HK-2 (cell line): ENCODE measurements at regions not wholly inside any gene's neighbourhood (a gene's known extent, or its start where the extent isn't known, plus 50 kb on each side); places are given as distances from the start of the nearest gene placed in this dataset.
"Not testable (repeated sequence)": the region's sequence is repeated elsewhere in the genome, so short reads cannot be mapped to it uniquely, and the experiment has no call there.

Source experiments
- DNase-seq: peaks from one replicate; pipeline ENCODE4 v3.0.0-alpha.2; 2018; ENCODE audit not compliant: unreplicated experiment

DNA sequence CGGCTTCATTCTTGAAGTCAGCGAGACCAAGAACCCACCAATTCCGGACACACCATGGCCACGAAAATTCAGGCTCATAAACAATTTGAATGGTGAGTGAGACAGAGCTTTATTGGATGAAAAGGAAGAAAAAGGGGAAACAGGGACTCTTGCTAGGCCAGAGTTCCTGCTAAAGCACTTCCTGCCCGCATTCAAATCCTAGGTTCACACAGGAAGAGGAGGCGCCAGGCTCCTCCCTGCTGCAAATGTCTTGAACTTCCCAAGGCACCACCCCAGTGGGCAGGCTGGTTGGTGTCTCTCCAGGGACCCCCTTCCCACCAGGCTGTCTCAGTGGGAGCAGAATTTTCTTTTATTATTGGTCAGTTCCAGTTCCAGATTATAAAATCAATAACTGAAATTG, 121.2 kb downstream of the FSCB start:
- DNase-seq, result no peak

DNA sequence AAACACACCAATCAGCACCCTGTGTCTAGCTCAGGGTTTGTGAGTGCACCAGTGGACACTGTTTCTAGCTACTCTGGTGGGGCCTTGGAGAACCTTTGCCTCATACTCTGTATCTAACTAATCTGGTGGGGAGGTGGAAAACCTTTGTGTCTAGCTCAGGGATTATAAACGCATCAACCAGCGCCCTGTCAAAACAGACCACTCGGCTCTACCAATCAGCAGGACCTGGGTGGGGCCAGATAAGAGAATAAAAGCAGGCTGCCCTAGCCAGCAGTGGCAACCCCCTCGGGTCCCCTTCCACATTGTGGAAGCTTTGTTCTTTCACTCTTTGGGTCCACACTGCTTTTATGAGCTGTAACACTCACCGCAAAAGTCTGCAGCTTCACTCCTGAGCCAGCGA, 121.8 kb downstream of the FSCB start:
- not testable (repeated sequence) for DNase-seq

DNA sequence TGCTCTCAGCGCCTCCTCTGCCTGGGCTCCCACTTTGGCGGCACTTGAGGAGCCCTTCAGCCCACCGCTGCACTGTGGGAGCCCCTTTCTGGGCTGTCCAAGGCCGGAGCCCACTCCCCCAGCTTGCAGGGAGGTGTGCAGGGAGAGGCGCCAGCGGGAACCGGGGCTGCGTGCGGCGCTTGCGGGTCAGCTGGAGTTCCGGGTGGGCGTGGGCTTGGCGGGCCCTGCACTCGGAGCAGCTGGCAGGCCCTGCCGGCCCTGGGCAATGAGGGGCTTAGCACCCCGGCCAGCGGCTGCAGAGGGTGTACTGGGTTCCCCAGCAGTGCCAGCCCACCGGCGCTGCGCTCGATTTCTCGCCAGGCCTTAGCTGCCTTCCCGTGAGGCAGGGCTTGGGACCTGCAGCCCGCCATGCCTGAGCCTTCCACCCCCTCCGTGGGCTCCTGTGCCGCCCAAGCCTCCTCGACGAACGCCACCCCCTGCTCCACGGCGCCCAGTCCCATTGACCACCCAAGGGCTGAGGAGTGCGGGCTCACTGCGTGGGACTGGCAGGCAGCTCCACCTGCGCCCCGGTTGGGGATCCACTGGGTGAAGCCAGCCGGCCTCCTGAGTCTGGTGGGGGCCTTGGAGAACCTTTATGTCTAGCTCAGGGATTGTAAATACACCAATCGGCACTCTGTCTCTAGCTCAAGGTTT, 122.3 kb downstream of the FSCB start:
- not testable (repeated sequence) for DNase-seq

- no peak for DNase-seq
Measured at GRCh38 chr14:44384093-44384492, 123.0 kb downstream of the FSCB start.

DNA sequence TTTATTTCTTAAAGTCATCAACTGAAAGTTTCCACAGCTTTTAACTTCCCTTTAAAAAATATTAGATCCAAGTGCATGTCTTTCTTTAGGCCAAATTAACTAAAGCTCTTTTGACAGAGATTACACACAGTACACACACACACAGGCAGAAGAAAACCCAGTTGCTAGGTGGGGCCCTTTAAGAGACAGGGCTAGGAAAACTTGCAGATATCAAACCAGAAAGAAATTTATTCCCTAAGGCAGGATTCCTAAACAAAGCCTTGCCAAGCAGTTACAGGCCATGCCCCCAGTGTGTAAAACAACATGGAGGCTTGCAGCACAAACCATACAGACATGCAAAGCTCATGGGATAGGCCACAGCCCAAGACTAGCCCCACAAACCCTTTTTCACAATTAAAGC, 123.4 kb downstream of the FSCB start:
- no peak for DNase-seq

DNA sequence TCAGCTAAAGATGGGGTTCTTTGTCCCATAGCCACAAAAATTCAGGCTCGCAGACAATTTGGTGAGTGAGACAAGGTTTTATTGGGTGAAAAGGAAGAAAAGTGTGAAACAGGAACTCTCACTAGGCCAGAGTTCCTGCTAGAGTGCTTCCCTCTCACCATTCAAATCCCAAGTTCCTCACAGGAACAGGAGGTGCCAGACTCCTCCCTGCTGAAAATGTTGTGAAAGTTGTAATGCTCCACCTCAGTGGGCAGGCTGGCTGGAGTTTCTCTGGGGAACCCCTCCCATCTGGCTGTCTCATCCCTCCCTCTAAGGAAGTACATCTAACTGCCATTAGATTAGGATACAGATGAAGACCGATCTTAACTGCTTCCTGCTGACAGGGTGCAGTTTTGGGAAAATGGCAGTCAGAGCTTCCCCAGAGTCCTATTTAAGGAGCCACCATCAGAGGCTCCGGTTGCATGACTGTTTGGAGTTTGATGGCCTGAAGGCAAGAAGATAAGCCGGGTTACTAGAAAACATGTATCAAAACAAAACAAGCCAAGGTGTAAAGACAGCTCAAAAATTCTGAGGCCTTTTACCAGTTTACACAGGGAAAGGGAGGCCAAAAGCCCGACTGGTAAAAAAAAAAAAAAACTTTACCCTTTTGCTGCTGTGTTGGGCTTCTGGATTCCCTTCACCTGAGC, 127.6 kb downstream of the FSCB start:
- no peak for DNase-seq

DNA sequence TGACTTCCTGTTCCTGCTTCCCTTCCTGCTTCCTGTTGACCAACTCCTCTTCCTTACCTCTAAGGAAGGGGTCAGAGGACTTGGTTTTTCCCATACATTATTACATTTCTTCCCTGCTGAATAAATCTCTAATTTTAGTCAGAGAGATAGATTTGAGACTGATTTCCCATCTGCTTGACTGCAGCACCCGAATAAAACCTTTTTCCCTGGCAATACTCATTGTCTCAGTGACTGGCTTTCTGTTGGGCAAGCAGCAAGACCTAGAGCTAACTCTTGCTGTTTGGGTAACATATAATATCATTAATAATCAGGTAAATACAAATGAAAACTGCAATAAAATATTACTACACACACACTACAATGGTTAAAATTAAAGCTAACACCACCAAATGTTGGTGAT, 132.2 kb downstream of the FSCB start:
- DNase-seq, result no peak

DNA sequence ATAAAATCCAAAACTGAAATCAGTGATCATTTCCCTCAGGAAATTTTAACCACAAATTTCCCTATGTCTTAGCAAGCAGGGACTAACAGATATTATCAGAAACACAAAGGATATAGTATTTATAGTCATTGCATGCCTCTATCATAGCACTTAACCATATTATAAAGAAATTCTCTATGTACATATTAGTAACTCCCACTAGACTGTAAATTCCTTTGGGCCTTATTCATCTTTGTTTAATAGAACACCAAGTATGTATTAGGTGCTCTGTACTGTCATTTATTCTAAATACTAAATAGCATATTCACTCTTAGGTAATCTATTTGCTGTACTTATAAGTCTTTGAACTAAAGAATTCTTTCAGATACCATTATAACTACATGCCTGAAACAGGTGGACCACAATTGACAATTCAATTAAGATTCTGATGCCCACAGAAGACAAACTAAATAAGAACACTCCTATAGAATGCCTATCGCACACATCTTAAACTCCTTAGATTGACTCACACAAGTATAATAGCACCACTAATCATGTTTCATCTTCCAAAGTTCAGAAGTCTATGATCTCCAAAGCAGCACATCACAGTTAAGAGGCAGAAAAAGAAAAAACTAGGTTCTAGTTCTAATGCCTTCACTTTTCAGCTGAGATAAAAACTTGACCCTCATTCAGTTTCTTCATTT, 134.1 kb downstream of the FSCB start:
- DNase-seq, result no peak

DNA sequence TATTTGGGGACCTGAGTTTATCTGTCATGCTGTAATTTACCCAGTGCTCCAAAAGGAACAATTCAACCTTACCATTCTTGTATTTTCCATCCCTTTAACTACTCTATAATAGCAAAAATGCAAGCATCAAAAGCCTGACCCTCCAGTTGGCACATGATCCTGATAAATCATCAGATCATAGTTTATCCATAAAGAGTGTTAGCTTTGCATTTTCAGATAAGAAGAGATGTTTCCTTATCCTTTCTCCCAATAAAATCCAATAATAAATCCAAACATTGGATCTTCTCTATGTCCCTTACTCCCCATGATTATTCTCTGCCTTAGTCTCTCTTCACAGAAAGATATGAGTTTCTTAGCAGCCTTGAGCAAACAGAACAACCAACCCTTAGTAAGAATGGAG, 134.9 kb downstream of the FSCB start:
- no peak for DNase-seq

DNA sequence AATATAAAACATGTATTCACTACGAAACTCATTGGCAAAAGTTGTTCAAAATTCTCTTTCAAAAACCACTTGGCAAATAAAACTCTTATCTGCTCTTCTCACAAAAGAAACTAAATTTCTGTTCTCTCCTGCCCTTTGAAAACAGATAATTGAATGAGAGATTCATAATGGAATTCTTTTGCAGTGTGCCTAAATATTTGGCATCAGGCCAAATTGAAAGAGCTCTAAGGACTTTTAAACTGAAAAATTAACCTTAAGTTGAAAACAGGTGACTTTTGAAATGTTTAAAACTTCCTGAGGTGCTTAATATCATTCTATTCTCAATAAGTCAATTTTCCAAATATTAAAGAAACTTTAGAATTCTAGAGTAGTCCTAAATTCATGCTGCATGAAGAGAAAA, 136.4 kb downstream of the FSCB start:
- DNase-seq, result no peak

GRCh38 chr14:44369401-44370123, 137.5 kb downstream of the FSCB start:
- DNase-seq, result no peak

DNA sequence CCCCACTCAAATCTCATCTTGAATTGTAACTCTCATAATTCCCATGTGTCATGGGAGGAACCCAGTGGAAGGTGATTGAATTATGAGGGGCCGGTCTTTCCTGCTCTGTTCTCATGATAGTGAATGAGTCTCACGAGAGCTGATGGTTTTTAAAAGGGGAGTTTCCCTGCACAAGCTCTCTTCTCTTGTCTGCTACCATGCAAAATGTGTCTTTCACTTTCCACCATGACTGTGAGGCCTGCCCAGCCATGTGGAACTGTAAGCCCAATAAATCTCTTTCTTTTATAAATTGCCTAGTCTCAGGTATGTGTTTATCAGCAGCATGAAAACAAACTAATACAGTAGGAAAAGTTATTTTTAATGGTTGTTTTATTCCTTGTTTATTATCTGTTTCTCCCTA, 146.0 kb downstream of the FSCB start:
- no peak for DNase-seq

- no peak for DNase-seq
Measured at GRCh38 chr14:44353805-44354204, 153.3 kb downstream of the FSCB start.

GRCh38 chr14:44352201-44352600, 154.9 kb downstream of the FSCB start:
- DNase-seq, result no peak

DNA sequence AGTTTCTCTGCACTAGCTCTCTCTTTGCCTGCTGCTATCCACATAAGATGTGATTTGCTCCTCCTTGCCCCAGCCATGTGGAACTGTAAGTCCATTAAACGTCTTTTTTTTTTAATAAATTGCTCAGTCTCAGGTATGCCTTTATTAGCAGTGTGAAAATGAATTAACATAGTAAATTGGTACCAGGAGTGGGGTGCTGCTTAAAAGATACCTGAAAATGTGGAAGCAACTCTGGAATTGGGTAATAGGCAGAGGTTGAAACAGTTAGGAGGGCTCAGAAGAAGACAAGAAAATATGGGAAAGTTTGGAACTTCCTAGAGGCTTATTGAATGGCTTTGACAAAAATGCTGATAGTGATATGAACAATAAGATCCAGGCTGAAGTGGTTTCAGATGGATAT, 159.8 kb downstream of the FSCB start:
- no peak for DNase-seq

DNA sequence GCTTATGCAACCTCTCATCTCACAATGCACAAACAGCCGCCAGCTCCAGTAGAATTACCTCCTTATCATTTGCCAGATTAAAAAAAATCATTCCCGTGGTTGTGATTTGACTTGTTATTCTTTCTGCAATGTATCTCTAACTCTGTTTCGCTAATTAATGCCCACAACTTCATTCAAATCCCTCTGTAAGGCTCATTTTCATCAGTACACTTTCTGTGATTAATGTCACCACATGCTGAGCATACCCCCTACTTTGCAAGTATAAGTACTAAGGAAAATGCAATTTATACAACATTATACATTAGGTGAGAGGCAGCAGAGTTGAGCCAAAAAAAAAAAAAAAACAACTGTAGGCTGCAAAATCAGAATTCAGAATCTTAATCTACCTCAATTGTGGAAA, 166.0 kb downstream of the FSCB start:
- no peak for DNase-seq

GRCh38 chr14:44339862-44340261, 167.2 kb downstream of the FSCB start:
- no peak for DNase-seq

DNA sequence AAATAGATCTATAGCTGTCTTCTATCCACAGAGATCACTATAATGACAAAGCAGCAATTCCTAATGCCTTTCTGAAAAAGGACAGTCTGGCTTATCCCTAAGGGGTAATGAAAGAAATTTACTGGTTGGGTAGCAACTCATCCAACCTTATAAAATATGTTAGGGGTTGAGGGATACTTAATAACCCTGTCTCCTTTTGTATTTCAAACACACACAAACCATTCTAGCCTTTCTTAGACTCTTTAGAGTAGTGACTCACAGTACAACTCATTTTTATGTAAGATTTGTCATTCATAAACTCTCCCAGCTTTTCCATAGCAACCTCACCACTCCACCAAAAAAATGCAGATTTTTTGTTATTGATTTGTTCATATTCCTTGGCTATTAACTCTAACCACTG, 167.9 kb downstream of the FSCB start:
- DNase-seq, result no peak

GRCh38 chr14:44317441-44317746, 189.7 kb downstream of the FSCB start:
- DNase-seq, result no peak

GRCh38 chr14:44316647-44317440, 190.2 kb downstream of the FSCB start:
- peak; percentile 51 for DNase-seq

DNA sequence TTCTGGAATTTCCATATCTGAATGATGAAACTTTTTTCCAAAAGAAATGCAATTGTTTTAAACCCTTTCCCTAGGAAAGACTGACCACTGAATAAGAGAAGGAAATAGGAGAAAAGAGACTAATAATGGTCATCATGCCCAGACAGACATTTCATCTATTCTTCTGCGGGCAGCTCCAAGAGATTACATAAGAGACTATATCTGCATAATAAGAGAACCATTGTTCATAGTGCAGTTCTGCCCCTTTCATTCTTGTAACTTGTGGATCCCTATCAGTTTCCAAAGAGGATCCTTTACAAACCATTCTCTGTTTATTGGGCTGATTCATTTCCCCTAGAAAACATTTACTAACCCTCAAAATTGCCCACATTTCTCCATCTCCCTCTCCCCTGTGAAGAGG, 197.8 kb downstream of the FSCB start:
- no peak for DNase-seq

DNA sequence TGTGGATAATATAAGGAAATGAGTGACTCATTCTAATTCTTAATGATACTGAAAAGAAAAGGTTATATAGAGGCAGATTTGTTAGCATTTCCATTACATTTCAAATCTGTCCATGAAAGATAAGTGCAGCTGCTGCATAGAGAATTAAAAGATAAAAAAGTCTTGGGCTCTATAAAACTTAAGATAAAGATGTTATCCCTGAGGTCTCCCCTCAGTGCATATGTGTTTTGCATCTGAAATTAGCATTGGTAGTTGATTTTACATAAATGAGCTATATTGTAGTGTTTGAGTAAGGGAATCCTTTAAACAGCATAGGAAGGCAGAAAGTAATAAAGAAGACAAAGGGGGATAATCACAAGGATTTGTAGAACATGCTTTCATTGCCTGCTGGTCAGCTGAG, 206.2 kb downstream of the FSCB start:
- DNase-seq, result no peak
